ENCODE measurements at regions not wholly inside any gene's neighbourhood (a gene's known extent, or its start where the extent isn't known, plus 50 kb on each side); places are given as distances from the start of the nearest gene placed in this dataset.

DNA sequence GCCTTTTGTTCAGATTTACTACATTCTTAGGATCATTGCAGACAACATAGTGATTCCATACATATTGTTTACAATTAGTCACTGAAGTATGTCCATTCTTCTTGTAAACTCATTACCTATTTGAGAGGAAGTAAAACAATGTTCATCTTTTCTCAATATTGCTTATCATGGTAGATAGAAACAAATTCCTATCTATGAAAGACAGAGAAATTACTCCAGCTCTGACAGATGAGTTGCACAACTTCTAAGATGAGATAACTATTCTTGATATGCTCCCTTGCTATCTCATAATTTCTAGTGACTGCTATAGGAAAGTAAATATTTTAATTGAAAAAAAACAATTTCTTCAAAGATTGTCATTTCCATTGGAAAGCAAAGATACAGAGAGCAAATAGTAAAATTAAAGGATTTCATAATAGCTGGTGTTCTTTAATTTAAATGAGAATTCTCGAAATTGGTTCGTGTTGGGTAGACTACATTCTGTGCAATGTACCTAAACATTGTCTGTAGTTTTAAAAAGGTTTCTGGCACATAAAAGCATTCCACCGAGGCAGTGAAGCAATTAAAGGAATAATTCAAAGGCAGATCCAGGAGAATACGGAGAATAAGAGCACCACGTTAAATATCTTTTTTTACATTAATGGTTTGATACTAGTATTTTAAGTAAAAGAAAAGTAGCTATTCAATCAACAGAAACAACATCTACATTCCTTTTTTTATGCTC lies 1029.1 kb upstream of the ACO1 start:
- no peaks in the 10 kb centered on the region for H3K27me3 ChIP-seq
- no peak overlapping the region for H3K27ac ChIP-seq

DNA sequence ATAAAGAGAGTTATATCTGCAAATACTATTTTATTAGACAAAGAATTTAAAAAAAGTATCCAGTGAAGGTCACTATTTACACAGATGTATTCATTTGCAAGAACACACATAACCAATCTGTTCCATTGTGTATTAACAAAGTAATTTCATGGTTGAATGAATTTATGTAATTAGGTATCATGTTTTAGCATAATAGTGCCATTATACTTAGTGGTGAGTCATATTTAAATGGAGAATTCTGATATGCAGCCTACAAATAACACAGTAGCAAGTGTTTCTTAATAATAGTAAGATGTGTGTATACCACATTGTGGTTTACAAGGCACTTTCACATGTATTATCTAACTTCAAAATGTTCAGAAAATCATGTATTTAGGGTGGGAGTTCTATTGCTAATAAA lies 1028.5 kb upstream of the ACO1 start:
- Histone ChIP-seq H3K27me3 (no peaks in the 10 kb centered on the region), H3K4me1 (no peaks in the 10 kb centered on the region), H3K9me3 (no peaks in the 10 kb centered on the region), H3K36me3 (no peaks in the 10 kb centered on the region), H3K27ac (no peak overlapping the region), H3K4me3 (no peak overlapping the region)
- no peak for DNase-seq (ENCODE audit: low spot score in 2 of 2)
- TF ChIP-seq, protein P1, sequence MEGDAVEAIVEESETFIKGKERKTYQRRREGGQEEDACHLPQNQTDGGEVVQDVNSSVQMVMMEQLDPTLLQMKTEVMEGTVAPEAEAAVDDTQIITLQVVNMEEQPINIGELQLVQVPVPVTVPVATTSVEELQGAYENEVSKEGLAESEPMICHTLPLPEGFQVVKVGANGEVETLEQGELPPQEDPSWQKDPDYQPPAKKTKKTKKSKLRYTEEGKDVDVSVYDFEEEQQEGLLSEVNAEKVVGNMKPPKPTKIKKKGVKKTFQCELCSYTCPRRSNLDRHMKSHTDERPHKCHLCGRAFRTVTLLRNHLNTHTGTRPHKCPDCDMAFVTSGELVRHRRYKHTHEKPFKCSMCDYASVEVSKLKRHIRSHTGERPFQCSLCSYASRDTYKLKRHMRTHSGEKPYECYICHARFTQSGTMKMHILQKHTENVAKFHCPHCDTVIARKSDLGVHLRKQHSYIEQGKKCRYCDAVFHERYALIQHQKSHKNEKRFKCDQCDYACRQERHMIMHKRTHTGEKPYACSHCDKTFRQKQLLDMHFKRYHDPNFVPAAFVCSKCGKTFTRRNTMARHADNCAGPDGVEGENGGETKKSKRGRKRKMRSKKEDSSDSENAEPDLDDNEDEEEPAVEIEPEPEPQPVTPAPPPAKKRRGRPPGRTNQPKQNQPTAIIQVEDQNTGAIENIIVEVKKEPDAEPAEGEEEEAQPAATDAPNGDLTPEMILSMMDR (IDR thresholded peaks at IDR 0.05), result no peak
- intact Hi-C loops (cut with DNase I), result no loop called here

More for the DNA sequence above, 1029.1 kb upstream of the ACO1 start:
- H3K9me3 ChIP-seq, result no peaks in the 10 kb centered on the region
- intact Hi-C loops (cut with DNase I), result no loop called here
- H3K4me3 ChIP-seq, result no peak overlapping the region
- TF ChIP-seq, protein P1 (IDR thresholded peaks at IDR 0.05), result no peak
- H3K4me1 ChIP-seq, result no peaks in the 10 kb centered on the region
- no peaks in the 10 kb centered on the region for H3K36me3 ChIP-seq
- no peak for DNase-seq (ENCODE audit: low spot score in 2 of 2)

DNA sequence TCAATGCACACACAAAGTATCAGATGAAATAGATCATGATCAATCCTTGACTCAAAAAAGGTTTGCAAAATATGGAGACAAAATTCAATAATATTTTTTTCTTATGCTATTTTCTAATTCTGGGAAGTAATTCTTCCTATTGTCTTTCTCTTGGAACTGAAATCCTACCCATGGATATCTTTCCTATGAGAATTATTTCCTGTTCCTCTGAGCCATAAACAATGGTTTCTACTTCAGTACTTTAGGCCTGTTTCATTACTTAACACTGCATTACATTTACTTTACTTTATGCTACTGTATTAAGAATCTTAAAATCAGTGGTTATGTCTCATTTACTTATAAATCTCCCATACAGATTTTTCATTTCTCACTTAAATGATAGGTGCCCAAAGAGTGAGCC lies 1025.4 kb upstream of the ACO1 start:
- no peak overlapping the region for H3K4me3 ChIP-seq
- no peak for DNase-seq (ENCODE audit: low spot score in 2 of 2)
- intact Hi-C loops (cut with DNase I), result no loop called here
- no peak overlapping the region for H3K27ac ChIP-seq
- no peaks in the 10 kb centered on the region for H3K27me3 ChIP-seq
- no peaks in the 10 kb centered on the region for H3K9me3 ChIP-seq
- H3K36me3 ChIP-seq, result no peaks in the 10 kb centered on the region
- TF ChIP-seq, protein P1 (IDR thresholded peaks at IDR 0.05), result no peak
- no peaks in the 10 kb centered on the region for H3K4me1 ChIP-seq

DNA sequence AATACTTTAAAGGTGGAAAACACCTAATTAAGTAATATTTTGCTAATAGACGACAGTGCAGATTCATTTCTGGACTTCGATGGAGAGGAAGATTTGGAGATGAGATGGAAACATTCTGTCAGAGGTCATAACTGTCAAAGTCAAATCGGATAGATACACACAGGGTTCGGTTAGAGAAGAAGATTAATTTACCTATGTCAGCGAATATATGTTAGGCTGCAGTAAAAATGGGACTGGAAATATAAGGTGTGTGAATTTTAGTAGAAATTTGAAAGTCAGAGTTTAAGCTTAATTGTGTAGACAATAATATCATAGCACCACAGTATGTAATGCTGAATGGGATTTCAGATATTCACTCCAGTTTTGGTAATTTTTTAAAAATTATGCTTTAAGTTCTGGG lies 1020.3 kb upstream of the ACO1 start:
- TF ChIP-seq, protein P1 (IDR thresholded peaks at IDR 0.05), result no peak
- H3K9me3 ChIP-seq, result no peaks in the 10 kb centered on the region
- no peaks in the 10 kb centered on the region for H3K27me3 ChIP-seq
- no peak overlapping the region for H3K27ac ChIP-seq
- no peaks in the 10 kb centered on the region for H3K36me3 ChIP-seq
- intact Hi-C loops (cut with DNase I), result no loop called here
- no peak overlapping the region for H3K4me3 ChIP-seq
- no peak for DNase-seq (ENCODE audit: low spot score in 2 of 2)
- H3K4me1 ChIP-seq, result no peaks in the 10 kb centered on the region

DNA sequence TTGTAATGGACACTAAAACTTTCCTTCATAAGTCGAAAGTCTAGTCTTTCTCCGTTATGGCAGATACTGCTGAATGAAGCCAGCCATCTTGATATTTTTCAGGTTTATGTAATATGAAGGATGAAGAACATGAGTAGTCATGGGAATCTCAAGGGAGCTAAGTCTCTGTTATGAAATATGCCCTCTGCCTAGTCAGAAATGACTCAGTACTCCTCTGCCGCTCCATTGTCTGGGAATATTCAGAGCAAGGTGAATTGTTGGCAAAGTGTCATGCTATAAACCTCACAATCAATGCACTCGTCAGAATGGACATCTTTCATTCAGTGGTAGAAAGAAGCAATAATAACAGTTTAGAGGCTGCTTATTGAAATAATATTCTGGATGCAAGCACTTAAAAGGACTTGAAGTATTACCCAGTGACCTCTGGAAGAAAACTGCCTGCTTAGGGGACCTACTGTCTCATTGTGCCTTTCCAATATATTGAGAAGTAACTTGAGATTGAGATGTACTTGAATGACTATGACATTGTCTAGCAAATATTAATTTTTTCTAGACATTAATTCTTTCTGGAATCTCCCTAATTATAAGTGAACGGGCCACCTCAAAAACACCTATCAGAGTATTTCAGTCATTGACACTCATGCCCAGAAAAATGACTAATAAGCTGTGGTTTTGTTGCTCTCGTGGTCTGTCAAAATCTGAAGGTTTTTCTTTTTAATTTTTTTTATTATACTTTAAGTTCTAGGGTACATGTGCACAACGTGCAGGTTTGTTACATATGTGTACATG lies 1011.5 kb upstream of the ACO1 start:
- Histone ChIP-seq H3K27ac (no peak overlapping the region), H3K9me3 (no peaks in the 10 kb centered on the region), H3K36me3 (no peaks in the 10 kb centered on the region), H3K4me1 (no peaks in the 10 kb centered on the region), H3K27me3 (no peaks in the 10 kb centered on the region), H3K4me3 (no peak overlapping the region)
- DNase-seq (ENCODE audit: low spot score in 2 of 2), result no peak
- intact Hi-C loops (cut with DNase I), result no loop called here
- TF ChIP-seq, protein P1 (IDR thresholded peaks at IDR 0.05), result no peak

Data from ascending aorta (tissue), 2 donors.